ENCODE measurements at regions not wholly inside any gene's neighbourhood (a gene's known extent, or its start where the extent isn't known, plus 50 kb on each side); places are given as distances from the start of the nearest gene placed in this dataset.
"Not testable (repeated sequence)": the region's sequence is repeated elsewhere in the genome, so short reads cannot be mapped to it uniquely, and the experiment has no call there.

- H3K4me3 Mint-ChIP-seq; H3K4me1 Mint-ChIP-seq (ENCODE audit: low read depth); H3K27me3 Mint-ChIP-seq (ENCODE audit: low read depth); H3K27ac Mint-ChIP-seq; H3K36me3 Mint-ChIP-seq (ENCODE audit: low read depth): not testable (repeated sequence)
- H3K9me3 Mint-ChIP-seq = peaks cover 15% of the 10 kb centered on the region
Observed at GRCh38 chr6:104676679-104677078, 183.0 kb downstream of the HACE1 start.

DNA sequence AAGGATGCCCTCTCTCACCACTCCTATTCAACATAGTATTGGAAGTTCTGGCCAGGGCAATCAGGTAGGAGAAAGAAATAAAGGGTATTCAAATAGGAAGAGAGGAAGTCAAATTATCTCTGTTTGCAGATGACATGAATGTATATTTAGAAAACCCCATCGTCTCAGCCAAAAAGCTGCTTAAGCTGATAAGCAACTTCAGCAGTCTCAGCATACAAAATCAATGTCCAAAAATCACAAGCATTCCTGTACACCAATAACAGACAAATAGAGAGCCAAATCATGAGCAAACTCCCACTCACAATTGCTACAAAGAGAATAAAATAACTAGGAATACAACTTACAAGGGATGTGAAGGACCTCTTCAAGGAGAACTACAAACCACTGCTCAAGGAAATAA lies 184.6 kb downstream of the HACE1 start:
- H3K27me3 Mint-ChIP-seq (ENCODE audit: low read depth); H3K4me3 Mint-ChIP-seq; H3K4me1 Mint-ChIP-seq (ENCODE audit: low read depth); H3K36me3 Mint-ChIP-seq (ENCODE audit: low read depth); H3K27ac Mint-ChIP-seq: not testable (repeated sequence)
- H3K9me3 Mint-ChIP-seq = peaks cover 15% of the 10 kb centered on the region

- H3K9me3 Mint-ChIP-seq = peaks cover 19% of the 10 kb centered on the region
- not testable (repeated sequence) for H3K4me1 Mint-ChIP-seq (ENCODE audit: low read depth); H3K36me3 Mint-ChIP-seq (ENCODE audit: low read depth); H3K27me3 Mint-ChIP-seq (ENCODE audit: low read depth); H3K4me3 Mint-ChIP-seq; H3K27ac Mint-ChIP-seq
Observed at GRCh38 chr6:104673078-104673477, 186.6 kb downstream of the HACE1 start.

GRCh38 chr6:104671591-104671891 lies 188.2 kb downstream of the HACE1 start:
- not testable (repeated sequence) for H3K27ac Mint-ChIP-seq; H3K4me3 Mint-ChIP-seq; H3K4me1 Mint-ChIP-seq (ENCODE audit: low read depth)

DNA sequence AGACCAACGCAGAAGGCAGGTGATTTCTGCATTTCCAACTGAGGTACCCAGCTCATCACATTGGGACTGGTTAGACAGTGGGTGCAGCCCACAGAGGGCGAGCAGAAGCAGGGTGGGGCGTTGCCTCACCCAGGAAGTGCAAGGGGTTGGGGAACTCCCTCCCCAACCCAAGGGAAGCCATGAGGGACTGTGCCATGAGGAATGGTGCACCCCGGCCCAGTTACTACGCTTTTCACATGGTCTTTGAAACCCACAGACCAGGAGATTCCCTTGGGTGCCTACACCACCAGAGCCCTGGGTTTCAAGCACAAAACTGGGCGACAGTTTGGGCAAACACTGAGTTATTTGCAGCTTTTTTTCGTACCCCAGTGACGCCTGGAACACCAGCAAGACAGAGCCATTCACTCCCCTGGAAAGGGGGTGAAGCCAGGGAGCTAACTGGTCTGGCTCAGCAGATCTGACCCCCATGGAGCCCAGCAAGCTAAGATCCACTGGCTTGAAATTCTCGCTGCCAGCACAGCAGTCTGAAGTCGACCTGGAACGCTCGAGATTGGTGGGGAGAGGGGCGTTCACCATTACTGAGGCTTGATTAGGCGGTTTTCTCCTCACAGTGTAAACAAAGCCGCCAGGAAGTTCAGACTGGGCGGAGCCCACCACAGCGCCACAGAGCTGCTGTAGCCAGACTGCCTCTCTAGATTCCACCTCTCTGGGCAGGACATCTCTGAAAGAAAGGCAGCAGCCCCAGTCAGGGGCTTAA lies 188.7 kb downstream of the HACE1 start:
- not testable (repeated sequence) for H3K4me3 Mint-ChIP-seq; H3K36me3 Mint-ChIP-seq (ENCODE audit: low read depth); H3K27ac Mint-ChIP-seq; H3K4me1 Mint-ChIP-seq (ENCODE audit: low read depth); H3K27me3 Mint-ChIP-seq (ENCODE audit: low read depth)
- H3K9me3 Mint-ChIP-seq = peaks cover 21% of the 10 kb centered on the region

More at GRCh38 chr6:104671591-104671891, 188.2 kb downstream of the HACE1 start:
- H3K27me3 Mint-ChIP-seq (ENCODE audit: low read depth); H3K36me3 Mint-ChIP-seq (ENCODE audit: low read depth): not testable (repeated sequence)
- peaks cover 19% of the 10 kb centered on the region for H3K9me3 Mint-ChIP-seq

DNA sequence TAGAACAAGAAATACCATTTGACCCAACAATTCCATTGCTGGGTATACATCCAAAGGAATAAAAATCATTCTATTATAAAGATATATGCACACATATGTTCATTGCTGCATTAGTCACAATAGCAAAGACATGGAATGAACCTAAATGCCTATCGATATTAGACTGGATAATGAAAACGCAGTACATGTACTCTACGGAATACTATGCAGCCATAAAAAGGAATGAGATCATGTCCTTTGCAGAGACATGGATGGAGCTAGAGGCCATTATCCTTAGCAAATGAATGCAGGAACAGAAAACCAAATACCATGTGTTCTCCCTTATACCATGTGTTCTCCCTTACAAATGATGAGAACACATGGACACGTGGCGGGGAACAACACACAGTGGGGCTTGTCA lies 190.2 kb downstream of the HACE1 start:
- Mint-ChIP-seq H3K4me3 (no peak overlapping the region), H3K27me3 (ENCODE audit: low read depth) (no peaks in the 10 kb centered on the region)

DNA sequence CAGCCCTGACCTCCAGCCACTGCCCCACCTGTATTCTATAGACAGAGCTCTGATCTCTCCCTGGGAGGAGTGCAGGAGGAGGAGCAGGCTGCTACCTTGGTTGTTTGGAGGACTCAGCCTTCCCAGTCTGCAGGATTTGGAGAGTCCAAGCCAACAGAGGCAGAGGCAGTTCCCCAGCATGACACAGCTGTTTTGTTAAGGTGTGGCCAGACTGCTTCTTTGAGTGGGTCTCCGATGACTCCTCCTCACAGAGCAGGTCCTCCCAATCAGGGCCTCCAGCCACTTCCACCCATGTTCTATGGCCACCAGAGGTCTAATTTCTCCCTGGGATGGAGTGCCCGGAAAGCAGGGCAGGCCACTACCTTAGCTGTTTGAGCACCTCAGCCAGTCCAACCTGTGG lies 203.5 kb downstream of the HACE1 start:
- H3K36me3 Mint-ChIP-seq (ENCODE audit: low read depth) = no peaks in the 10 kb centered on the region
- H3K4me3 Mint-ChIP-seq = no peak overlapping the region
- no peaks in the 10 kb centered on the region for H3K9me3 Mint-ChIP-seq
- peaks cover 8% of the 10 kb centered on the region for H3K27me3 Mint-ChIP-seq (ENCODE audit: low read depth)
- H3K4me1 Mint-ChIP-seq (ENCODE audit: low read depth) = no peaks in the 10 kb centered on the region
- no peak overlapping the region for H3K27ac Mint-ChIP-seq

More for the DNA sequence above, 190.2 kb downstream of the HACE1 start:
- Mint-ChIP-seq H3K9me3 (peaks cover 26% of the 10 kb centered on the region), H3K4me1 (ENCODE audit: low read depth) (no peaks in the 10 kb centered on the region), H3K36me3 (ENCODE audit: low read depth) (no peaks in the 10 kb centered on the region), H3K27ac (no peak overlapping the region)

DNA sequence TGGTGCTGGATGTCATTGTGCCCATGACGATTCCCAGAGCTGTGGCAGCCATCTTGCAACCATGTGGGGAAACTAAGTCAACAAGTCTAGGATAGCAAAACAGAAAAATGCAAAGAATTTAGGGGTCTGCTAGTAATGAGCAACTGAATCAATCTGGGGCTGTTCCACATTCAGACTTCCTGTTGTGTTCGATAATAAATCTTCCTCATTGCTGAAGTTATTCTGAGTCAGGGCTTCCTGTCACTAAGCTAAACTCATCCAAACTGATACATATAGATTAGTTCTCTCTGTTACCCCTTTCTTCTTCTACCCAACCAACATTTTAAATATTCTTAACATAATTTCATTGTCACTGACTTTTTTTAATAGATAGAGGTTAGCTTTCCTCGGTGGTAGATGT lies 205.9 kb downstream of the HACE1 start:
- Mint-ChIP-seq H3K9me3 (no peaks in the 10 kb centered on the region), H3K4me3 (no peak overlapping the region), H3K27ac (no peak overlapping the region), H3K4me1 (ENCODE audit: low read depth) (no peaks in the 10 kb centered on the region), H3K36me3 (ENCODE audit: low read depth) (no peaks in the 10 kb centered on the region), H3K27me3 (ENCODE audit: low read depth) (peaks cover 3% of the 10 kb centered on the region)

- H3K27ac Mint-ChIP-seq = no peak overlapping the region
- H3K4me3 Mint-ChIP-seq = no peak overlapping the region
- H3K9me3 Mint-ChIP-seq = no peaks in the 10 kb centered on the region
- no peaks in the 10 kb centered on the region for H3K4me1 Mint-ChIP-seq (ENCODE audit: low read depth)
- no peaks in the 10 kb centered on the region for H3K36me3 Mint-ChIP-seq (ENCODE audit: low read depth)
- H3K27me3 Mint-ChIP-seq (ENCODE audit: low read depth) = peaks cover 4% of the 10 kb centered on the region
Observed at GRCh38 chr6:104648347-104648746, 211.4 kb downstream of the HACE1 start.

GRCh38 chr6:104644848-104645247 lies 214.9 kb downstream of the HACE1 start:
- H3K27ac Mint-ChIP-seq = no peak overlapping the region
- no peaks in the 10 kb centered on the region for H3K4me1 Mint-ChIP-seq (ENCODE audit: low read depth)
- peaks cover 4% of the 10 kb centered on the region for H3K27me3 Mint-ChIP-seq (ENCODE audit: low read depth)
- no peaks in the 10 kb centered on the region for H3K36me3 Mint-ChIP-seq (ENCODE audit: low read depth)
- no peak overlapping the region for H3K4me3 Mint-ChIP-seq
- no peaks in the 10 kb centered on the region for H3K9me3 Mint-ChIP-seq

DNA sequence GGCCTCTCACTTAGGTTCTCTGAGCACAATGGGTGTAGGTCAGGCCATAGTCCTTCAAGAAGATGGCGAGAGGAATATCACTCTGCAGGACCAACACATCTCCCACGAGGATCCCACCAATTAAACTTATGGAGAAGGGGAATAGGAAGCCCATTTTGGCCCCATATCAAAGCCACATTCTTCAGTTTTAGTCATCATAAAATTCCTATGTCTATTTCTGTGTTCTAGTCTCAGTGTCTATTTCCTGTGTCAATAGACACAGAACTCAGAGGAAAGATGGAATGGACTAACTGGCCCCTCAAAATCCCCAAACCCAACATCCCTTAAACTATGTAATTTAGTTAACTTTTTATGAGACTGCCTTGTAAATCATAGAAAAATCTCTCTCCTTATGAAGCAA lies 216.8 kb downstream of the HACE1 start:
- Mint-ChIP-seq H3K27me3 (ENCODE audit: low read depth) (peaks cover 4% of the 10 kb centered on the region), H3K4me3 (no peak overlapping the region), H3K36me3 (ENCODE audit: low read depth) (no peaks in the 10 kb centered on the region), H3K4me1 (ENCODE audit: low read depth) (peaks cover 2% of the 10 kb centered on the region), H3K9me3 (no peaks in the 10 kb centered on the region), H3K27ac (no peak overlapping the region)

- no peak overlapping the region for H3K27ac Mint-ChIP-seq
- H3K36me3 Mint-ChIP-seq (ENCODE audit: low read depth) = no peaks in the 10 kb centered on the region
- peaks cover 4% of the 10 kb centered on the region for H3K27me3 Mint-ChIP-seq (ENCODE audit: low read depth)
- H3K9me3 Mint-ChIP-seq = no peaks in the 10 kb centered on the region
- peaks cover 2% of the 10 kb centered on the region for H3K4me1 Mint-ChIP-seq (ENCODE audit: low read depth)
- no peak overlapping the region for H3K4me3 Mint-ChIP-seq
Observed at GRCh38 chr6:104640761-104641160, 219.0 kb downstream of the HACE1 start.

DNA sequence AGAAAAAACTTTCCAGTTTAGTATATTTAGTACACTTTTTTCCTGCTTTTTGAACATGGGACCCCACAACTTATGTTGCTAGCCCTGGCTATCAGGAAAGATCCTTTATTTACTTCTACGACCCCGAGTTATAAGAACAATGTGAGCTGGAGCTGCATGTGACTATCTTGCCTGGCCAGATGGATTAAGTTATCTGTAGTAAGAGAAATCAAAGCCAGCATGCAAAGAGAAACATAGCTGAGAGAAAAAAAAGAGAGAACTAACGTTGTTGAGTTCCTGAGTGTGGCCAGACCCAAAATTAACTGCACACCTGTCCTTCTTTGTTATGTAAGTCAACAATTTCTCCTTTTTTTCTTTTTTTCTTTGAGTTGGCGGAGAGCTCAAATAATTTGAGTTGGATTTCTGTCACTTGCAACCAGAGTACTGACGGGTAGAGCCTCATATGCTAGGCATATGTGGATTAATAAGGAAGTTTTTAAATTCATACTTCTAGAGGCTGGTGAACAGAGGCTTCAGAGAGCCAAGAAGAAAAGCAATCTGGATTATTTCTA lies 219.5 kb downstream of the HACE1 start:
- peaks cover 2% of the 10 kb centered on the region for H3K4me1 Mint-ChIP-seq (ENCODE audit: low read depth)
- no peaks in the 10 kb centered on the region for H3K36me3 Mint-ChIP-seq (ENCODE audit: low read depth)
- no peak overlapping the region for H3K27ac Mint-ChIP-seq
- no peak overlapping the region for H3K4me3 Mint-ChIP-seq
- peaks cover 4% of the 10 kb centered on the region for H3K27me3 Mint-ChIP-seq (ENCODE audit: low read depth)
- no peaks in the 10 kb centered on the region for H3K9me3 Mint-ChIP-seq

DNA sequence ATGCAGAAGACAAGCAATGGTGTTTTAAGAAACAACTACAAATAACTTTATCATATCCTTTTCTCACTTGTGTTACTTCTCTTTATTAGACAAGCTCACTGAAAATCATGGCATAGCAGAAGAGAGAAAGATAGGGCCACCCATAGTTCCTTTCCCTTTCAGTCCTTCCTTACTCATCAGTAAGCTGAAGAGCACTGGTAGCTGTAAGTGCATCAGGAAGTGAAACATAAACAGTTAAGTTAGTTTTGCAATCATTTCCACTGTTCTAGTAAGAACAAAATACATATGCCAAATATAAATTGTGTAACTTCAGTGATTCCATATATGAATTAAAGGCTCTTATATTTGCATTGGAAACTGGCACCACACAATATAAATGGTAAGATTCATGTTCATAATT lies 220.1 kb downstream of the HACE1 start:
- H3K9me3 Mint-ChIP-seq = no peaks in the 10 kb centered on the region
- no peak overlapping the region for H3K4me3 Mint-ChIP-seq
- no peak overlapping the region for H3K27ac Mint-ChIP-seq
- H3K27me3 Mint-ChIP-seq (ENCODE audit: low read depth) = peaks cover 4% of the 10 kb centered on the region
- H3K4me1 Mint-ChIP-seq (ENCODE audit: low read depth) = peaks cover 2% of the 10 kb centered on the region
- no peaks in the 10 kb centered on the region for H3K36me3 Mint-ChIP-seq (ENCODE audit: low read depth)

GRCh38 chr6:104638841-104639290 lies 220.9 kb downstream of the HACE1 start:
- no peaks in the 10 kb centered on the region for H3K36me3 Mint-ChIP-seq (ENCODE audit: low read depth)
- H3K4me3 Mint-ChIP-seq = no peak overlapping the region
- peaks cover 2% of the 10 kb centered on the region for H3K4me1 Mint-ChIP-seq (ENCODE audit: low read depth)
- H3K27me3 Mint-ChIP-seq (ENCODE audit: low read depth) = no peaks in the 10 kb centered on the region
- no peaks in the 10 kb centered on the region for H3K9me3 Mint-ChIP-seq
- H3K27ac Mint-ChIP-seq = no peak overlapping the region

- peaks cover 18% of the 10 kb centered on the region for H3K27me3 Mint-ChIP-seq (ENCODE audit: low read depth)
- no peak overlapping the region for H3K27ac Mint-ChIP-seq
- no peaks in the 10 kb centered on the region for H3K9me3 Mint-ChIP-seq
Observed at GRCh38 chr6:104633125-104633524, 226.6 kb downstream of the HACE1 start.

More at GRCh38 chr6:104633125-104633524, 226.6 kb downstream of the HACE1 start:
- no peaks in the 10 kb centered on the region for H3K36me3 Mint-ChIP-seq (ENCODE audit: low read depth)
- H3K4me1 Mint-ChIP-seq (ENCODE audit: low read depth) = no peaks in the 10 kb centered on the region
- H3K4me3 Mint-ChIP-seq = no peak overlapping the region

All from T-helper 1 cell treated with Interleukin-12 subunit alpha and Interleukin-12 subunit beta and Interleukin-4 antibody, amounts not matched to agents 30 μg/mL and 1 μg/mL, for 36 hours (primary cell).